ENCODE measurements at regions not wholly inside any gene's neighbourhood (a gene's known extent, or its start where the extent isn't known, plus 50 kb on each side); places are given as distances from the start of the nearest gene placed in this dataset.

DNA sequence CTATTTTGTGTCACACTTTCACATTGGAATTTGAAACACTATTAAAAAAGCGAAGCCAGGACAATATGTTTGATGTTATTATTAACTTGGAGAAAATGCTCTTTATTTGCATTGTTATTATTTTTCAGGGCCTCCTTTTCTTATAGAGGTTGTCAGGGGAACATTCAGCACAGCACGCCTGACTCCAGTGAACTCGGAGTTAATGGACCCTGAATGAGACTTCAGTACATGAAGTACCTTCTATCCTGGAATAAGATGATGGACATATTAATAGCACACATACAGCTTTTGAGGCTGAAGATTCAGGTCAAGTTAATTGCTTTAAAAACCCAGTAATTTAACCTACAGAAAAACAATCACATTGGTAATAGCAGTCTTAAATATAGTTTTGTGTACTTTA lies 652.9 kb downstream of the SEMA5A start:
- Histone ChIP-seq H2AK5ac (ENCODE audit: low read depth, low read length) (no peak overlapping the region), H3K9ac (replicated peaks in 1 of 4; ENCODE audit: extremely low read depth in 1 of 4, low read depth in 3 of 4, low read length in 3 of 4) (no peak overlapping the region), H3K9me3 (ENCODE audit: insufficient read depth in 2 of 2, low read depth in 1 of 2, low read length in 1 of 2) (no peaks in the 10 kb centered on the region), H2BK5ac (ENCODE audit: low read depth, low read length) (no peak overlapping the region), H3K79me1 (ENCODE audit: low read depth, low read length) (no peaks in the 10 kb centered on the region), H2BK12ac (ENCODE audit: low read depth, low read length) (no peak overlapping the region), H3K36me3 (ENCODE audit: control insufficient read depth in 2 of 4, insufficient read depth in 4 of 4, low read length in 3 of 4) (no peaks in the 10 kb centered on the region), H3K4me2 (ENCODE audit: insufficient read depth in 1 of 2, low read depth in 2 of 2, low read length in 2 of 2) (no peak overlapping the region), H3K14ac (ENCODE audit: insufficient read length) (no peak overlapping the region), H3K23ac (ENCODE audit: insufficient read length) (no peak overlapping the region), H2BK15ac (ENCODE audit: low read length) (no peak overlapping the region), H3K4me1 (replicated peaks in 1 of 4; ENCODE audit: control insufficient read depth in 3 of 4, insufficient read depth in 4 of 4, low read length in 3 of 4) (no peaks in the 10 kb centered on the region), H3K4ac (replicated peaks; ENCODE audit: insufficient read length, low read depth, low read length) (no peak overlapping the region), H3K27me3 (replicated peaks in 1 of 4; ENCODE audit: control insufficient read depth in 3 of 4, extremely low read depth in 1 of 4, insufficient read depth in 3 of 4, low read length in 3 of 4) (no peaks in the 10 kb centered on the region), H2BK20ac (ENCODE audit: low read length) (no peak overlapping the region), H4K8ac (ENCODE audit: extremely low read depth, insufficient read depth, low read length) (no peak overlapping the region), H3K27ac (ENCODE audit: low read depth, low read length) (no peak overlapping the region), H3K18ac (ENCODE audit: extremely low read depth, low read length) (no peak overlapping the region), H3K23me2 (ENCODE audit: low read depth, low read length) (no peaks in the 10 kb centered on the region), H3K79me2 (ENCODE audit: control insufficient read depth in 1 of 2, insufficient read depth in 2 of 2, low read length in 2 of 2) (no peaks in the 10 kb centered on the region), H4K5ac (ENCODE audit: insufficient read length, low read depth, low read length) (no peak overlapping the region), H3K56ac (replicated peaks; ENCODE audit: insufficient read length, low read depth, low read length) (no peak overlapping the region), H2BK120ac (replicated peaks; ENCODE audit: low read depth, low read length) (no peak overlapping the region), H4K20me1 (replicated peaks in 1 of 2; ENCODE audit: control insufficient read depth in 1 of 2, insufficient read depth in 2 of 2, low read length in 2 of 2) (no peaks in the 10 kb centered on the region), H2AFZ (ENCODE audit: low read length) (no peak overlapping the region), H4K91ac (replicated peaks; ENCODE audit: insufficient read length, low read length) (no peak overlapping the region), H3K4me3 (ENCODE audit: extremely low read depth in 1 of 4, insufficient read depth in 2 of 4, low read depth in 3 of 4, low read length in 4 of 4) (no peak overlapping the region)
- ChIA-PET POLR2A (ENCODE audit: partially characterized antibody) (no interaction called here), CTCF (ENCODE audit: partially characterized antibody) (no interaction called here)
- DNase-seq (ENCODE audit: low read depth in 1 of 2, low spot score in 2 of 2): no peak
- FAIRE-seq: no peak
- TF ChIP-seq NANOG (IDR thresholded peaks at IDR 0.05; ENCODE audit: insufficient read depth, low read depth, low read length, poor library complexity, severe bottlenecking) (no peak), SP2 (IDR thresholded peaks at IDR 0.05; ENCODE audit: low read length) (no peak), EP300 (IDR thresholded peaks at IDR 0.05; ENCODE audit: borderline replicate concordance in 1 of 2, low read depth in 2 of 2, low read length in 2 of 2) (no peak), BACH1 (IDR thresholded peaks at IDR 0.05; ENCODE audit: low read length) (no peak), SIRT6 (IDR thresholded peaks at IDR 0.05; ENCODE audit: low read length) (no peak), MAFK (IDR thresholded peaks at IDR 0.05; ENCODE audit: low read depth, low read length) (no peak), RFX5 (IDR thresholded peaks at IDR 0.05; ENCODE audit: borderline replicate concordance, low read depth, low read length) (no peak)
- WGBS, 2 experiments (ENCODE audit: extremely low coverage in 1 of 2, insufficient coverage in 1 of 2, insufficient read length in 1 of 2, insufficient replicate concordance in 2 of 2, low coverage in 1 of 2, low lambda C conversion rate in 2 of 2, missing lambda C conversion rate in 1 of 2): 93% methylated on average over 3 of the region's 3 CpGs; no CpG with 5 or more reads in 1 of the 2 experiments

All from H1 (cell line).